GM13977 (cell line): ENCODE measurements at regions not wholly inside any gene's neighbourhood (a gene's known extent, or its start where the extent isn't known, plus 50 kb on each side); places are given as distances from the start of the nearest gene placed in this dataset.

Source experiments
- DNase-seq: peaks from one replicate; pipeline ENCODE4 v3.0.0; 2012; ENCODE audit warnings: low spot score
- in situ Hi-C: fragments of 300-500 bp; cut with MboI; formaldehyde crosslinking; loops from one replicate; pipeline ENCODE4 v1.12.0; 2022; ENCODE audit warnings: low sequenced_read_pairs, low pct_unique_long_range_greater_than_20kb, mixed read lengths, inconsistent platforms; ENCODE audit not compliant: unreplicated experiment
- TF ChIP-seq, protein P1 (sequence below): IDR thresholded peaks from 2 replicates; pipeline ENCODE4 v1.5.1; 2012; ENCODE audit warnings: mild to moderate bottlenecking, control low read depth; ENCODE audit not compliant: insufficient read depth; ENCODE audit errors: extremely low read depth, missing control alignments

- TF ChIP-seq, protein P1, sequence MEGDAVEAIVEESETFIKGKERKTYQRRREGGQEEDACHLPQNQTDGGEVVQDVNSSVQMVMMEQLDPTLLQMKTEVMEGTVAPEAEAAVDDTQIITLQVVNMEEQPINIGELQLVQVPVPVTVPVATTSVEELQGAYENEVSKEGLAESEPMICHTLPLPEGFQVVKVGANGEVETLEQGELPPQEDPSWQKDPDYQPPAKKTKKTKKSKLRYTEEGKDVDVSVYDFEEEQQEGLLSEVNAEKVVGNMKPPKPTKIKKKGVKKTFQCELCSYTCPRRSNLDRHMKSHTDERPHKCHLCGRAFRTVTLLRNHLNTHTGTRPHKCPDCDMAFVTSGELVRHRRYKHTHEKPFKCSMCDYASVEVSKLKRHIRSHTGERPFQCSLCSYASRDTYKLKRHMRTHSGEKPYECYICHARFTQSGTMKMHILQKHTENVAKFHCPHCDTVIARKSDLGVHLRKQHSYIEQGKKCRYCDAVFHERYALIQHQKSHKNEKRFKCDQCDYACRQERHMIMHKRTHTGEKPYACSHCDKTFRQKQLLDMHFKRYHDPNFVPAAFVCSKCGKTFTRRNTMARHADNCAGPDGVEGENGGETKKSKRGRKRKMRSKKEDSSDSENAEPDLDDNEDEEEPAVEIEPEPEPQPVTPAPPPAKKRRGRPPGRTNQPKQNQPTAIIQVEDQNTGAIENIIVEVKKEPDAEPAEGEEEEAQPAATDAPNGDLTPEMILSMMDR, result no peak
- in situ Hi-C loops, result no loop called here
- no peak for DNase-seq
Observed at GRCh38 chr4:34010751-34011519, 2233.4 kb downstream of the ARAP2 start.

DNA sequence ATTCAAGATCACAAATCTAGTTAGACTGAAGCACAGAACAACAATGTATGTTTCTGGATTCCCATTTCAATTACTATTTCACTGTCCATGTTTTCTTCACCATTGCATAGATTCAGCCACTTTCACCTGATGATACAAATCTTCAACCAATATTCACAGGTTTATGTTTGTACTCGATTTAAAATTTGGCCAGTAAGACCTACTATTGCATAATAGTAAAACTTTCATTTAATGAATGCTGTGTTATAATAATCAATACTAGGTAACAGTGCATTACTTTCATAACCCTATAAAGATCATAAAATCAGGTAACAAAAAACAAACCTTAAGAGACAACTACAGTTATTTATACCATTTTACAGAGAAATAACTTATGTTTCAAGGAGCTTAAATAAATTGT is 2209.1 kb downstream of the ARAP2 start:
- DNase-seq, result no peak
- TF ChIP-seq, protein P1, result no peak
- in situ Hi-C loops, result no loop called here

- in situ Hi-C loops, result no loop called here
- DNase-seq, result no peak
- TF ChIP-seq, protein P1, result no peak
Observed at GRCh38 chr4:34037280-34037679, 2207.0 kb downstream of the ARAP2 start.

DNA sequence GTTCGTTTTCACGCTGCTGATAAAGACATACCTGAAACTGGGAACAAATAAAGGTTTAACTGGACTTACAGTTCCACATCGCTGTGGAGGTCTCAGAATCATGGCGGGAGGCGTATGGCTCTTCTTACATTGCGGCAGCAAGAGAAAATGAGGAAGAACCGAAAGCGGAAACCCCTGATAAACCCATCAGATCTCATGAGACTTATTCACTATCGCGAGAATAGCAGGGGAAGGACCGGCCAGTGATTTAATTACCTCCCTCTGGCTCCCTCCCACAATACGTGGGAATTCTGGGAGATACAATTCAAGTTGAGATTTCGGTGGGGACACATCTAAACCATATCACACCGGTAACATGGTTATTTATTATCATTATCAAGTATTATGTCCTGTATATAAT is 2204.5 kb downstream of the ARAP2 start:
- in situ Hi-C loops, result no loop called here
- TF ChIP-seq, protein P1, result no peak
- DNase-seq, result no peak

GRCh38 chr4:34043131-34043530 is 2201.2 kb downstream of the ARAP2 start:
- in situ Hi-C loops, result no loop called here
- no peak for DNase-seq
- TF ChIP-seq, protein P1, result no peak

DNA sequence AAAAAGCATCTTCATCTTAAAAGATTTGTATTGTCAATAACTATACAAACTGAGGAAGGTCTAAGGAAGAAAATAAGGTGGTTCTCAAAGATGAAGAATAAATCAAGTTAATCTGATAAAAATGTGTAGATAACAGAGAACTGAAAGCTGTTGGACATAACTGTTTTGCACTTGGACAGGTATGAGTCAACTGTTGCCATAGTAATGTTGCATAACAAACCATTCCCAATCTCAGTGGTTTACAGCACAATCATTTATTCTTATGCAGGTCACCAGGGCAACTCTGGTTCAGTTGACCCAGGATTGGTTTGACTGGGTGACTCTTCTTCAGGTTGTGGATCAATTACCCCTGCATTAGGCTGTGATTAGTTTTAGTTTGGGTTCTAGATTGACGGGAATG is 2197.7 kb downstream of the ARAP2 start:
- TF ChIP-seq, protein P1, result no peak
- in situ Hi-C loops, result no loop called here
- no peak for DNase-seq

DNA sequence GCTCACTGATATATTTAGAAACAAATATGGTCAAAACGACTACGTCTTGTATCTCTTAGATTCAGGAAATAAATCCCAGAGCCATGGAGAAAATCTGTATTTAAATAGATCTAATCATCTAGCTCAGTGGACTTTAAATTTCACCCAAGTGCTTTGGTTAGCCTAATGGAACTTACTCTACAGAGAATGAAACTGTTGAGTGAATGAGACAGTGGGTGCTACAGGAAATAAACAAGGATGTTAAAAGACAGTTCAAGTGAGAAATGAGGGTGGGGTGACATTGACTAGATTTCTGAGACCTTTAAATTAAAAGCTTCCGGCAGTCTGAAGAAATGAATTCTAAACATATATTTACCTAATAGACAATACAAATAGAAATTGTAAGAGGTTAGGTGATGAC is 2197.0 kb downstream of the ARAP2 start:
- in situ Hi-C loops, result no loop called here
- TF ChIP-seq, protein P1, result no peak
- no peak for DNase-seq
